Suprapubic skin (tissue), 4 donors: ENCODE measurements at regions not wholly inside any gene's neighbourhood (a gene's known extent, or its start where the extent isn't known, plus 50 kb on each side); places are given as distances from the start of the nearest gene placed in this dataset.

ENCODE experiments used
- DNase-seq, 2 donors: peaks; one replicate each; pipeline ENCODE4 v3.0.0-alpha.2; 2019; ENCODE audit warnings: low spot score in 2 of 2
- H3K27ac ChIP-seq: fragments of 200-600 bp; sonication (generic); one replicate; pipeline ENCODE4 v1.5.1; 2019
- H3K27me3 ChIP-seq: fragments of 200-600 bp; sonication (generic); one replicate; pipeline ENCODE4 v1.5.1; 2019
- H3K36me3 ChIP-seq: fragments of 200-600 bp; sonication (generic); one replicate; pipeline ENCODE4 v1.5.1; 2019
- H3K4me1 ChIP-seq: fragments of 200-600 bp; sonication (generic); one replicate; pipeline ENCODE4 v1.5.1; 2019
- H3K4me3 ChIP-seq: fragments of 200-600 bp; sonication (generic); one replicate; pipeline ENCODE4 v1.5.1; 2019; ENCODE audit warnings: mild to moderate bottlenecking
- H3K9me3 ChIP-seq: fragments of 200-600 bp; sonication (generic); one replicate; pipeline ENCODE4 v1.5.1; 2019
- CTCF ChIP-seq, 2 donors: fragments of 200-600 bp in 1 of 2; fragments of 450-650 bp in 1 of 2; sonication (generic) in 1 of 2; IDR thresholded peaks; one replicate each; pipeline ENCODE4 v1.5.1; 2016 to 2019; ENCODE audit warnings: antibody characterized with exemption in 2 of 2, mild to moderate bottlenecking in 1 of 2, moderate library complexity in 1 of 2
- EP300 ChIP-seq: sonication (generic); formaldehyde crosslinking; IDR thresholded peaks from one replicate; pipeline ENCODE4 v1.6.1; 2017; ENCODE audit warnings: antibody characterized with exemption
- POLR2A ChIP-seq, 2 donors: fragments of 450-650 bp; IDR thresholded peaks; one replicate each; pipeline ENCODE4 v1.6.1; 2017; ENCODE audit warnings: antibody characterized with exemption in 2 of 2, mild to moderate bottlenecking in 2 of 2, moderate library complexity in 2 of 2
- POLR2AphosphoS5 ChIP-seq, 3 donors: sonication (generic); formaldehyde crosslinking; IDR thresholded peaks; one replicate each; pipeline ENCODE4 v1.6.1; 2017; ENCODE audit warnings: antibody characterized with exemption in 3 of 3
- WGBS: methylation state at CpG from one replicate; pipeline ENCODE4 v1.1.5; 2018; 5-methylcytosine and 5-hydroxymethylcytosine counted together

- no peak for DNase-seq
- Histone ChIP-seq H3K4me3 (no peak overlapping the region), H3K9me3 (no peaks in the 10 kb centered on the region), H3K27me3 (peaks cover 5% of the 10 kb centered on the region), H3K4me1 (peaks cover 6% of the 10 kb centered on the region), H3K36me3 (no peaks in the 10 kb centered on the region), H3K27ac (no peak overlapping the region)
- 78% methylated on average over 13 of the region's 13 CpGs for WGBS
- no peak for TF ChIP-seq POLR2AphosphoS5 (IDR thresholded peaks at IDR 0.05)
- no peak for TF ChIP-seq POLR2A (IDR thresholded peaks at IDR 0.05)
- TF ChIP-seq EP300 = no peak
- no peak for TF ChIP-seq CTCF (IDR thresholded peaks at IDR 0.05)
These were observed 683.5 kb upstream of the SALL3 start for GRCh38 chr18:78296166-78296565.

- Histone ChIP-seq H3K27ac (no peak overlapping the region), H3K36me3 (no peaks in the 10 kb centered on the region), H3K4me3 (no peak overlapping the region), H3K4me1 (peaks cover 6% of the 10 kb centered on the region), H3K27me3 (peaks cover 5% of the 10 kb centered on the region), H3K9me3 (no peaks in the 10 kb centered on the region)
- TF ChIP-seq POLR2AphosphoS5 (IDR thresholded peaks at IDR 0.05) = no peak
- no peak for TF ChIP-seq POLR2A (IDR thresholded peaks at IDR 0.05)
- no peak for TF ChIP-seq CTCF (IDR thresholded peaks at IDR 0.05)
- no peak for TF ChIP-seq EP300
- no peak for DNase-seq
- WGBS = 86% methylated on average over 7 of the region's 10 CpGs
These were observed 682.6 kb upstream of the SALL3 start for GRCh38 chr18:78297048-78297447.

GRCh38 chr18:78303519-78304191 is 676.0 kb upstream of the SALL3 start:
- TF ChIP-seq POLR2AphosphoS5 (IDR thresholded peaks at IDR 0.05) (no peak), EP300 (no peak), CTCF (IDR thresholded peaks at IDR 0.05) (no peak), POLR2A (IDR thresholded peaks at IDR 0.05) (no peak)
- no peaks in the 10 kb centered on the region for H3K36me3 ChIP-seq
- H3K9me3 ChIP-seq = no peaks in the 10 kb centered on the region
- no peak for DNase-seq
- H3K4me1 ChIP-seq = peaks cover 4% of the 10 kb centered on the region
- H3K27me3 ChIP-seq = no peaks in the 10 kb centered on the region
- H3K27ac ChIP-seq = no peak overlapping the region
- no peak overlapping the region for H3K4me3 ChIP-seq
- WGBS = 63% methylated on average over 15 of the region's 15 CpGs

GRCh38 chr18:78304192-78305164 is 675.1 kb upstream of the SALL3 start:
- no peaks in the 10 kb centered on the region for H3K27me3 ChIP-seq
- no peaks in the 10 kb centered on the region for H3K9me3 ChIP-seq
- no peak for TF ChIP-seq POLR2A (IDR thresholded peaks at IDR 0.05)
- no peak for TF ChIP-seq EP300
- TF ChIP-seq POLR2AphosphoS5 (IDR thresholded peaks at IDR 0.05) = no peak
- no peak for TF ChIP-seq CTCF (IDR thresholded peaks at IDR 0.05)
- WGBS = 61% methylated on average over 25 of the region's 25 CpGs
- no peak overlapping the region for H3K4me3 ChIP-seq
- no peaks in the 10 kb centered on the region for H3K36me3 ChIP-seq
- no peak overlapping the region for H3K27ac ChIP-seq
- peaks cover 4% of the 10 kb centered on the region for H3K4me1 ChIP-seq
- no peak for DNase-seq

GRCh38 chr18:78305789-78306188 is 673.8 kb upstream of the SALL3 start:
- no peak for DNase-seq

More at GRCh38 chr18:78305789-78306188, 673.8 kb upstream of the SALL3 start:
- no peak overlapping the region for H3K4me3 ChIP-seq
- H3K4me1 ChIP-seq = peaks cover 4% of the 10 kb centered on the region
- no peaks in the 10 kb centered on the region for H3K27me3 ChIP-seq
- TF ChIP-seq POLR2AphosphoS5 (IDR thresholded peaks at IDR 0.05) (no peak), EP300 (no peak), POLR2A (IDR thresholded peaks at IDR 0.05) (no peak)
- no peaks in the 10 kb centered on the region for H3K36me3 ChIP-seq
- H3K27ac ChIP-seq = no peak overlapping the region
- WGBS = 44% methylated on average over 6 of the region's 6 CpGs
- H3K9me3 ChIP-seq = no peaks in the 10 kb centered on the region
